ENCODE measurements at regions not wholly inside any gene's neighbourhood (a gene's known extent, or its start where the extent isn't known, plus 50 kb on each side); places are given as distances from the start of the nearest gene placed in this dataset.
"Not testable (repeated sequence)": the region's sequence is repeated elsewhere in the genome, so short reads cannot be mapped to it uniquely, and the experiment has no call there.

DNA sequence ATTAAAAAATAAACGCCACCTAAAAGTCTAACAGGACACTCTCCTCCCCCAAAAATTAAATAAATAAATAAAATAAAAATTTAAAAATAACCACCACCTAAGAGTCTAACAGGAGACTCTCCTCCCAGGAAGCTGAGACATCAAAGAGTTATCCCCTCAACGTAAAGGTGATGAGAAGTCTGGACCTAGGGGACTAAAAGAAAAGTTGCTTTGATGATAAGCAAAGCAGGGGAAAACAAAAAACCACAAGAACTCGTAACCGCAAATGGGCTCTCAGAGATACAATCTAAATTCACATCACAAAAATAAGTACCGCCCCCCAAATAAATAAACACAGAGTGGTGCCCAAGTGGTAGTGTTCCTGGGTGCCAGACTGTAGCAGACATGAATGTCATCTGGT, 412.2 kb downstream of the ZFHX3 start:
- TF ChIP-seq RAD21 (conservative IDR thresholded peaks at IDR 0.05) (no peak), EZH2 (IDR thresholded peaks at IDR 0.05; ENCODE audit: borderline replicate concordance, insufficient read depth, low read length, poor library complexity, severe bottlenecking) (no peak), MXI1 (conservative IDR thresholded peaks at IDR 0.05; ENCODE audit: poor library complexity, severe bottlenecking) (no peak), EP300 (conservative IDR thresholded peaks at IDR 0.05; ENCODE audit: poor library complexity, severe bottlenecking) (no peak), SMC3 (conservative IDR thresholded peaks at IDR 0.05; ENCODE audit: poor library complexity) (no peak), TAF1 (IDR thresholded peaks at IDR 0.05; ENCODE audit: low read depth) (no peak), POLR2AphosphoS5 (IDR thresholded peaks at IDR 0.05) (no peak)
- TF ChIP-seq, protein P1, sequence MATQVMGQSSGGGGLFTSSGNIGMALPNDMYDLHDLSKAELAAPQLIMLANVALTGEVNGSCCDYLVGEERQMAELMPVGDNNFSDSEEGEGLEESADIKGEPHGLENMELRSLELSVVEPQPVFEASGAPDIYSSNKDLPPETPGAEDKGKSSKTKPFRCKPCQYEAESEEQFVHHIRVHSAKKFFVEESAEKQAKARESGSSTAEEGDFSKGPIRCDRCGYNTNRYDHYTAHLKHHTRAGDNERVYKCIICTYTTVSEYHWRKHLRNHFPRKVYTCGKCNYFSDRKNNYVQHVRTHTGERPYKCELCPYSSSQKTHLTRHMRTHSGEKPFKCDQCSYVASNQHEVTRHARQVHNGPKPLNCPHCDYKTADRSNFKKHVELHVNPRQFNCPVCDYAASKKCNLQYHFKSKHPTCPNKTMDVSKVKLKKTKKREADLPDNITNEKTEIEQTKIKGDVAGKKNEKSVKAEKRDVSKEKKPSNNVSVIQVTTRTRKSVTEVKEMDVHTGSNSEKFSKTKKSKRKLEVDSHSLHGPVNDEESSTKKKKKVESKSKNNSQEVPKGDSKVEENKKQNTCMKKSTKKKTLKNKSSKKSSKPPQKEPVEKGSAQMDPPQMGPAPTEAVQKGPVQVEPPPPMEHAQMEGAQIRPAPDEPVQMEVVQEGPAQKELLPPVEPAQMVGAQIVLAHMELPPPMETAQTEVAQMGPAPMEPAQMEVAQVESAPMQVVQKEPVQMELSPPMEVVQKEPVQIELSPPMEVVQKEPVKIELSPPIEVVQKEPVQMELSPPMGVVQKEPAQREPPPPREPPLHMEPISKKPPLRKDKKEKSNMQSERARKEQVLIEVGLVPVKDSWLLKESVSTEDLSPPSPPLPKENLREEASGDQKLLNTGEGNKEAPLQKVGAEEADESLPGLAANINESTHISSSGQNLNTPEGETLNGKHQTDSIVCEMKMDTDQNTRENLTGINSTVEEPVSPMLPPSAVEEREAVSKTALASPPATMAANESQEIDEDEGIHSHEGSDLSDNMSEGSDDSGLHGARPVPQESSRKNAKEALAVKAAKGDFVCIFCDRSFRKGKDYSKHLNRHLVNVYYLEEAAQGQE (IDR thresholded peaks at IDR 0.05; ENCODE audit: borderline replicate concordance) = no peak
- TF ChIP-seq, protein P2, sequence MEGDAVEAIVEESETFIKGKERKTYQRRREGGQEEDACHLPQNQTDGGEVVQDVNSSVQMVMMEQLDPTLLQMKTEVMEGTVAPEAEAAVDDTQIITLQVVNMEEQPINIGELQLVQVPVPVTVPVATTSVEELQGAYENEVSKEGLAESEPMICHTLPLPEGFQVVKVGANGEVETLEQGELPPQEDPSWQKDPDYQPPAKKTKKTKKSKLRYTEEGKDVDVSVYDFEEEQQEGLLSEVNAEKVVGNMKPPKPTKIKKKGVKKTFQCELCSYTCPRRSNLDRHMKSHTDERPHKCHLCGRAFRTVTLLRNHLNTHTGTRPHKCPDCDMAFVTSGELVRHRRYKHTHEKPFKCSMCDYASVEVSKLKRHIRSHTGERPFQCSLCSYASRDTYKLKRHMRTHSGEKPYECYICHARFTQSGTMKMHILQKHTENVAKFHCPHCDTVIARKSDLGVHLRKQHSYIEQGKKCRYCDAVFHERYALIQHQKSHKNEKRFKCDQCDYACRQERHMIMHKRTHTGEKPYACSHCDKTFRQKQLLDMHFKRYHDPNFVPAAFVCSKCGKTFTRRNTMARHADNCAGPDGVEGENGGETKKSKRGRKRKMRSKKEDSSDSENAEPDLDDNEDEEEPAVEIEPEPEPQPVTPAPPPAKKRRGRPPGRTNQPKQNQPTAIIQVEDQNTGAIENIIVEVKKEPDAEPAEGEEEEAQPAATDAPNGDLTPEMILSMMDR (IDR thresholded peaks at IDR 0.05; ENCODE audit: poor library complexity, severe bottlenecking) = no peak

DNA sequence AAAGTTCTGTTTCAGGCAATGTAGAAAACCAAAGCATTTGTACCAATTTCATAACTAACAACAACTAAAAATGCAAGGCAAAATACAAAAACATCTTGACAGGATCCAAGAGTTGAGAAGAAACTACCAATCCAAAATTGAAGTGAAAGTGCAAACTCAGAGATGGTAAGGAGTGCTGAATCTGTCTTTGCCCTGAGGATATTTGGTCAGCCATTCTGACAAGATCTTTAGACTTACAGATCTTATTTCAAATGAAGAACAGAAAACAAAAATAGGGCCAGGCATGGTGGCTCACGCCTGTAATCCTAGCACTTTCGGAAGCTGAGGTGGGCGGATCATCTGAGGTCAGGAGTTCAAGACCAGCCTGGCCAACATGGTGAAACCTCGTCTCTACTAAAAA, 412.8 kb downstream of the ZFHX3 start:
- Histone ChIP-seq H3K36me3 (ENCODE audit: insufficient read depth, low read length) (no peaks in the 10 kb centered on the region), H4K20me1 (ENCODE audit: insufficient read depth) (no peaks in the 10 kb centered on the region), H3K9ac (ENCODE audit: low read length) (no peak overlapping the region), H3K9me2 (ENCODE audit: insufficient read depth, low read length) (no peaks in the 10 kb centered on the region), H3F3A (ENCODE audit: insufficient read depth, low read length, poor library complexity, severe bottlenecking) (no peaks in the 10 kb centered on the region), H3K79me2 (replicated peaks; ENCODE audit: insufficient read depth, low read length) (no peaks in the 10 kb centered on the region), H2AFZ (ENCODE audit: low read depth, low read length) (no peak overlapping the region), H3K27me3 (ENCODE audit: insufficient read depth, low read depth, low read length) (no peaks in the 10 kb centered on the region), H3K27ac (ENCODE audit: low read length) (peak overlapping the region; percentile 70), H3K4me2 (ENCODE audit: low read length) (no peak overlapping the region), H3K9me3 (ENCODE audit: low read length) (no peaks in the 10 kb centered on the region), H3K4me3 (ENCODE audit: low read length) (no peak overlapping the region)
- TF ChIP-seq TAF1 (IDR thresholded peaks at IDR 0.05; ENCODE audit: low read depth) (no peak), RAD21 (conservative IDR thresholded peaks at IDR 0.05) (no peak), EP300 (conservative IDR thresholded peaks at IDR 0.05; ENCODE audit: poor library complexity, severe bottlenecking) (no peak), EZH2 (IDR thresholded peaks at IDR 0.05; ENCODE audit: borderline replicate concordance, insufficient read depth, low read length, poor library complexity, severe bottlenecking) (no peak), POLR2AphosphoS5 (IDR thresholded peaks at IDR 0.05) (no peak), SMC3 (conservative IDR thresholded peaks at IDR 0.05; ENCODE audit: poor library complexity) (no peak), MXI1 (conservative IDR thresholded peaks at IDR 0.05; ENCODE audit: poor library complexity, severe bottlenecking) (no peak)
- TF ChIP-seq, protein P2 (IDR thresholded peaks at IDR 0.05; ENCODE audit: poor library complexity, severe bottlenecking) = no peak
- TF ChIP-seq, protein P1 (IDR thresholded peaks at IDR 0.05; ENCODE audit: borderline replicate concordance) = no peak

More for the DNA sequence above, 412.2 kb downstream of the ZFHX3 start:
- Histone ChIP-seq H2AFZ (ENCODE audit: low read depth, low read length) (no peak overlapping the region), H3K4me3 (ENCODE audit: low read length) (no peak overlapping the region), H3K79me2 (replicated peaks; ENCODE audit: insufficient read depth, low read length) (no peaks in the 10 kb centered on the region), H3K9ac (ENCODE audit: low read length) (no peak overlapping the region), H3F3A (ENCODE audit: insufficient read depth, low read length, poor library complexity, severe bottlenecking) (no peaks in the 10 kb centered on the region), H3K9me3 (ENCODE audit: low read length) (no peaks in the 10 kb centered on the region), H3K4me2 (ENCODE audit: low read length) (no peak overlapping the region), H3K27me3 (ENCODE audit: insufficient read depth, low read depth, low read length) (no peaks in the 10 kb centered on the region), H3K27ac (ENCODE audit: low read length) (no peak overlapping the region), H3K36me3 (ENCODE audit: insufficient read depth, low read length) (no peaks in the 10 kb centered on the region), H3K9me2 (ENCODE audit: insufficient read depth, low read length) (no peaks in the 10 kb centered on the region), H4K20me1 (ENCODE audit: insufficient read depth) (no peaks in the 10 kb centered on the region)

DNA sequence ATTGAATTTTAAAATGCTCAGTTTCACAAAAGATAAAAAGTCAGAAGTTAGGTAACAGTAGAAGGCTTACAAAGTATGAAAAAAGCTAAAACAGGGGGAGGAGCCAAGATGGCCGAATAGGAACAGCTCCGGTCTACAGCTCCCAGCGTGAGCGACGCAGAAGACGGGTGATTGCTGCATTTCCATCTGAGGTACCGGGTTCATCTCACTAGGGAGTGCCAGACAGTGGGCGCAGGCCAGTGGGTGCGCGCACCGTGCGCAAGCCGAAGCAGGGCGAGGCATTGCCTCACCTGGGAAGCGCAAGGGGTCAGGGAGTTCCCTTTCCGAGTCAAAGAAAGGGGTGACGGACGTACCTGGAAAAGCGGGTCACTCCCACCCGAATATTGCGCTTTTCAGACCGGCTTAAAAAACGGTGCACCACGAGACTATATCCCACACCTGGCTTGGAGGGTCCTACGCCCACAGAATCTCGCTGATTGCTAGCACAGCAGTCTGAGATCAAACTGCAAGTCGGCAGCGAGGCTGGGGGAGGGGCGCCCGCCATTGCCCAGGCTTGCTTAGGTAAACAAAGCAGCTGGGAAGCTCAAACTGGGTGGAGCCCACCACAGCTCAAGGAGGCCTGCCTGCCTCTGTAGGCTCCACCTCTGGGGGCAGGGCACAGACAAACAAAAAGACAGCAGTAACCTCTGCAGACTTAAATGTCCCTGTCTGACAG, 420.6 kb downstream of the ZFHX3 start:
- H3K4me2 ChIP-seq (ENCODE audit: low read length); H3K4me3 ChIP-seq (ENCODE audit: low read length); H4K20me1 ChIP-seq (ENCODE audit: insufficient read depth); H3K9me2 ChIP-seq (ENCODE audit: insufficient read depth, low read length); H3K27me3 ChIP-seq (ENCODE audit: insufficient read depth, low read depth, low read length); H3K79me2 ChIP-seq (replicated peaks; ENCODE audit: insufficient read depth, low read length); H2AFZ ChIP-seq (ENCODE audit: low read depth, low read length); H3K36me3 ChIP-seq (ENCODE audit: insufficient read depth, low read length); H3K27ac ChIP-seq (ENCODE audit: low read length); H3K9me3 ChIP-seq (ENCODE audit: low read length); H3K9ac ChIP-seq (ENCODE audit: low read length); H3F3A ChIP-seq (ENCODE audit: insufficient read depth, low read length, poor library complexity, severe bottlenecking): not testable (repeated sequence)
